ENCODE measurements at regions not wholly inside any gene's neighbourhood (a gene's known extent, or its start where the extent isn't known, plus 50 kb on each side); places are given as distances from the start of the nearest gene placed in this dataset.

- no peaks in the 10 kb centered on the region for H3K36me3 ChIP-seq
- H3K9me3 ChIP-seq: no peaks in the 10 kb centered on the region
- no peaks in the 10 kb centered on the region for H3K27me3 ChIP-seq
- H3K27ac ChIP-seq: no peak overlapping the region
- no peak for TF ChIP-seq POLR2AphosphoS5 (IDR thresholded peaks at IDR 0.05)
- WGBS, 5 donors: 77 to 84% (median 78%) methylated on average over 3 of the region's 3 CpGs
- no peak overlapping the region for H3K4me3 ChIP-seq
- intact Hi-C loops (cut with DNase I; ENCODE audit: low total_unique reads): no loop called here
- peaks cover 0 to 15% (median 0%) of the 10 kb centered on the region in 4 donors for H3K4me1 ChIP-seq
- DNase-seq: no peak
Observed at GRCh38 chr6:137981758-137982157, 114.7 kb downstream of the TNFAIP3 start.

DNA sequence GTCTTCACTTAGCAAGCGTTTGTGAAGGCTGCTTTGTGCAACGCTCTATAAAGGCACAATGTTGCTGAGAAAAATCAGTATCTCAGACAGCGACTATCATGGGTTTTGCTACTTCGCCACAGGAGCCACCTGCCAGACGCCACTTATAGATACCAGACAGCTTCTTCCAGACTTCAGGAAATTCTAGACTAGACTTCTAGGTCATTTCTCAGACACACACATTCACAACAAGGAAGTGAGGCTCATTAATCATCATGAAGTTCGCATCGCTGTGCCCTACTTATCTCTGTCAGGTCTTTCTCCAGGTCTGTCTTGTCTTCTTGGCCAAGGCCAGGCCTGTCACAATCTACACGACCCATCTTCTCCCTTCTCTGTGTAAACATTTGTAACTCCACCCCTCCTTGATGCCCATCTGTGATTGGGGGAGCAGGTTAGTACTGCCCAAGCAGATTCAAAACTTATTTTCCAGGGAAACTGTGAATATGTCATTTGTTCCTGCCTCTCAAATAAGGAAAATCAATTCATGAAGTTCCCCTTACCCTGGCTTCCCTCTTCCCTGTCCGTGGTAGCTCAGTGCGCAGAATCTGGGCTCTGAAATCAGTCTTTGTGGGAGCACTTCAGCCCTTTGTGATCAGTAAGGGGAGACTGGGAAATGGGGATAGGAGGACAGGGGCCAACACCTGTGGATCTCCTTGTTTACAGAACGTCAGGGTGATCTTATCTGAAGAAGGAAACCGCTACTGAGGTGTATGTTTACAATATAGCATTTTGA lies 115.5 kb downstream of the TNFAIP3 start:
- no peaks in the 10 kb centered on the region for H3K27me3 ChIP-seq
- intact Hi-C loops (cut with DNase I; ENCODE audit: low total_unique reads): no loop called here
- peaks cover 0 to 15% (median 0%) of the 10 kb centered on the region in 4 donors for H3K4me1 ChIP-seq
- WGBS, 5 donors: 57 to 64% (median 63%) methylated on average over 12 of the region's 12 CpGs
- DNase-seq: no peak
- no peaks in the 10 kb centered on the region for H3K9me3 ChIP-seq
- H3K4me3 ChIP-seq: no peak overlapping the region
- TF ChIP-seq, protein P1, sequence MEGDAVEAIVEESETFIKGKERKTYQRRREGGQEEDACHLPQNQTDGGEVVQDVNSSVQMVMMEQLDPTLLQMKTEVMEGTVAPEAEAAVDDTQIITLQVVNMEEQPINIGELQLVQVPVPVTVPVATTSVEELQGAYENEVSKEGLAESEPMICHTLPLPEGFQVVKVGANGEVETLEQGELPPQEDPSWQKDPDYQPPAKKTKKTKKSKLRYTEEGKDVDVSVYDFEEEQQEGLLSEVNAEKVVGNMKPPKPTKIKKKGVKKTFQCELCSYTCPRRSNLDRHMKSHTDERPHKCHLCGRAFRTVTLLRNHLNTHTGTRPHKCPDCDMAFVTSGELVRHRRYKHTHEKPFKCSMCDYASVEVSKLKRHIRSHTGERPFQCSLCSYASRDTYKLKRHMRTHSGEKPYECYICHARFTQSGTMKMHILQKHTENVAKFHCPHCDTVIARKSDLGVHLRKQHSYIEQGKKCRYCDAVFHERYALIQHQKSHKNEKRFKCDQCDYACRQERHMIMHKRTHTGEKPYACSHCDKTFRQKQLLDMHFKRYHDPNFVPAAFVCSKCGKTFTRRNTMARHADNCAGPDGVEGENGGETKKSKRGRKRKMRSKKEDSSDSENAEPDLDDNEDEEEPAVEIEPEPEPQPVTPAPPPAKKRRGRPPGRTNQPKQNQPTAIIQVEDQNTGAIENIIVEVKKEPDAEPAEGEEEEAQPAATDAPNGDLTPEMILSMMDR (IDR thresholded peaks at IDR 0.05): no peak
- no peak for TF ChIP-seq EP300 (IDR thresholded peaks at IDR 0.05)
- no peak for TF ChIP-seq POLR2A (IDR thresholded peaks at IDR 0.05)
- TF ChIP-seq POLR2AphosphoS5 (IDR thresholded peaks at IDR 0.05): no peak
- H3K27ac ChIP-seq: no peak overlapping the region
- no peaks in the 10 kb centered on the region for H3K36me3 ChIP-seq

DNA sequence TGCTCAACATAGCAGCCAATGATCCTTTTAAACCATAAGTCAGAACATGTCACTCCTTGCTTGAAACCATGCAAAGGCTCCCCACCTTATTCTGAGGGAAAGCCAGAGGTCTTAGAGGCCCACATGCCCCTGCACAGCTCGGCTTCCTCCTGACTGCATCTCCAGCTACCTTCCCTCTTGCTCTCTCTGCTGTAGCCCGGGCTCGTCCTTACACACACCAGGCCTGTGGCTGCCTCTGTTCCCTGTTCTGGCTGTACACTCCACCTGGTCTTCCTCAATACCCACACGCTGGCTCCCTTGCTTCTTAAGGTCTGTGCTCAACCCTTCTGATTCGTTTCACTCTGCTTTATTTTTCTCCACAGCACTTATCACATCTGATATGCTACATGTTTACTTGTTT lies 116.2 kb downstream of the TNFAIP3 start:
- DNase-seq: no peak
- H3K4me3 ChIP-seq: no peak overlapping the region
- H3K4me1 ChIP-seq: peaks cover 0 to 8% (median 0%) of the 10 kb centered on the region in 4 donors
- H3K27me3 ChIP-seq: no peaks in the 10 kb centered on the region
- 73 to 84% (median 77%) methylated on average over 5 of the region's 5 CpGs for WGBS, 5 donors
- H3K36me3 ChIP-seq: no peaks in the 10 kb centered on the region
- no peak overlapping the region for H3K27ac ChIP-seq
- H3K9me3 ChIP-seq: no peaks in the 10 kb centered on the region
- TF ChIP-seq, protein P1 (IDR thresholded peaks at IDR 0.05): no peak
- no peak for TF ChIP-seq POLR2A (IDR thresholded peaks at IDR 0.05)
- TF ChIP-seq EP300 (IDR thresholded peaks at IDR 0.05): no peak
- TF ChIP-seq POLR2AphosphoS5 (IDR thresholded peaks at IDR 0.05): no peak
- intact Hi-C loops (cut with DNase I; ENCODE audit: low total_unique reads): no loop called here

DNA sequence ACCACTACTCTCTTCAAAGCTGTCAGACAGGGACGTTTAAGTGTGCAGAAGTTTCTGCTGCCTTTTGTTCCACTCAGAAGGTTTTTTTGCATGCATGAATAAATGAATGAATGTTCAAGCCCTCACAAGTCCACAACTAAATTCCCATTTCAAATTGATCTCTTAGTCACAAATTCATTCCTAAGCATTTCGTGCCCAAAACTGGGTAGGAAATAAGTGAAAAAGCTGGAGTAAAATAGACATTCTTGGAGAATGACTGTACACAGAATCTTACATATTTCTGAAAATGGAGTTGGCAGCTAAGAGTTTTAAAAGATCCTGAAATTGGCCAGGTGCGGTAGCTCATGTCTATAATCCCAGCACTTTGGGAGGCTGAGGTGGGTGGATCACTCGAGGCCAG lies 117.6 kb downstream of the PERP start:
- Histone ChIP-seq H3K4me1 (no peaks in the 10 kb centered on the region), H3K36me3 (no peaks in the 10 kb centered on the region), H3K27me3 (peaks cover 0 to 9% (median 0%) of the 10 kb centered on the region in 3 donors), H3K27ac (no peak overlapping the region), H3K9me3 (no peaks in the 10 kb centered on the region), H3K4me3 (no peak overlapping the region)
- TF ChIP-seq EP300 (IDR thresholded peaks at IDR 0.05): no peak
- intact Hi-C loops (cut with DNase I; ENCODE audit: low total_unique reads): no loop called here
- DNase-seq: no peak
- 80 to 86% (median 82%) methylated on average over 4 of the region's 4 CpGs for WGBS, 5 donors

DNA sequence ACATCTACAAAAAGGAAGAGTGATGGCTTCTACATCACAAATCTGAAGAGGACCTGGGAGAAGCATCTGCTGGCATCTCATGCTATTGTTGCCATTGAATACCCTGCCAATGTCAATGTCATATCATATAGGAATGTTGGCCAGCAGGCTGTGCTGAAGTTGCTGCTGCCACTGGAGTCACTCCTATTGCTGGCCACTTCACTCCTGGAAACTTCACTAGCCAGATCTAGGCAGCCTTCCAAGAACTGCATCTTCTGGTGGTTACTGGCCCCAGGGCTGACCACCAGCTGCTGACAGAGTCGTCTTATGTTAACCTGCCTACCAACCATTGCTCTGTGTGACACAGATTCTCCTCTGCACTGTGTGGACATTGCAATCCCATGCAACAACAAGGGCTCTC lies 111.8 kb downstream of the PERP start:
- no peak overlapping the region for H3K27ac ChIP-seq
- no peak overlapping the region for H3K4me3 ChIP-seq
- TF ChIP-seq POLR2AphosphoS5 (IDR thresholded peaks at IDR 0.05) (no peak), EP300 (IDR thresholded peaks at IDR 0.05) (no peak), POLR2A (IDR thresholded peaks at IDR 0.05) (no peak)
- TF ChIP-seq, protein P1 (IDR thresholded peaks at IDR 0.05): no peak
- no peaks in the 10 kb centered on the region for H3K27me3 ChIP-seq
- peaks cover 0 to 16% (median 13%) of the 10 kb centered on the region in 4 donors for H3K9me3 ChIP-seq
- no peak for DNase-seq
- 71 to 83% (median 74%) methylated on average over 1 of the region's 1 CpG for WGBS, 5 donors
- H3K36me3 ChIP-seq: no peaks in the 10 kb centered on the region
- no peaks in the 10 kb centered on the region for H3K4me1 ChIP-seq
- intact Hi-C loops (cut with DNase I; ENCODE audit: low total_unique reads): no loop called here

Data from stomach (tissue), 8 donors.